Amniotic epithelial cell (primary cell): ENCODE measurements at regions not wholly inside any gene's neighbourhood (a gene's known extent, or its start where the extent isn't known, plus 50 kb on each side); places are given as distances from the start of the nearest gene placed in this dataset.
A peak's percentile ranks its signal among the peaks of the same experiment; 100 is the strongest.
"Not testable (repeated sequence)": the region's sequence is repeated elsewhere in the genome, so short reads cannot be mapped to it uniquely, and the experiment has no call there.

Experiments used
- DNase-seq: peaks from one replicate; pipeline ENCODE4 v3.0.0-alpha.2; 2010; ENCODE audit warnings: low read depth

GRCh38 chr5:163885117-163885516 is 379.7 kb downstream of the MAT2B start:
- DNase-seq, result peak; percentile 16

- DNase-seq, result no peak
Measured at GRCh38 chr5:163887854-163888253, 382.4 kb downstream of the MAT2B start.

GRCh38 chr5:163888366-163888765 is 382.9 kb downstream of the MAT2B start:
- DNase-seq, result peak; percentile 27

GRCh38 chr5:163889369-163889768 is 383.9 kb downstream of the MAT2B start:
- peak; percentile 91 for DNase-seq

- no peak for DNase-seq
Measured at GRCh38 chr5:163890261-163890660, 384.8 kb downstream of the MAT2B start.

GRCh38 chr5:163893281-163893680 is 387.9 kb downstream of the MAT2B start:
- peak; percentile 90 for DNase-seq

GRCh38 chr5:163894645-163895044 is 389.2 kb downstream of the MAT2B start:
- DNase-seq, result peak; percentile 91

- DNase-seq, result no peak
Measured at GRCh38 chr5:163898873-163899272, 393.5 kb downstream of the MAT2B start.

GRCh38 chr5:163907783-163908182 is 402.4 kb downstream of the MAT2B start:
- DNase-seq, result not testable (repeated sequence)

GRCh38 chr5:163908253-163908652 is 402.8 kb downstream of the MAT2B start:
- no peak for DNase-seq

GRCh38 chr5:163910226-163910625 is 404.8 kb downstream of the MAT2B start:
- no peak for DNase-seq

- DNase-seq, result no peak
Measured at GRCh38 chr5:163912046-163912445, 406.6 kb downstream of the MAT2B start.

- DNase-seq, result no peak
Measured at GRCh38 chr5:163913548-163913947, 408.1 kb downstream of the MAT2B start.

- DNase-seq, result no peak
Measured at GRCh38 chr5:163914910-163915309, 409.5 kb downstream of the MAT2B start.

GRCh38 chr5:163915481-163915961 is 410.1 kb downstream of the MAT2B start:
- peak; percentile 46 for DNase-seq

GRCh38 chr5:163916376-163916775 is 411.0 kb downstream of the MAT2B start:
- DNase-seq, result peak; percentile 83

GRCh38 chr5:163916861-163917260 is 411.4 kb downstream of the MAT2B start:
- peak; percentile 51 for DNase-seq

GRCh38 chr5:163917747-163918146 is 412.3 kb downstream of the MAT2B start:
- DNase-seq, result peak; percentile 78

- not testable (repeated sequence) for DNase-seq
Measured at GRCh38 chr5:163934990-163935389, 429.6 kb downstream of the MAT2B start.

- DNase-seq, result peak; percentile 83
Measured at GRCh38 chr5:163938595-163938994, 433.2 kb downstream of the MAT2B start.

GRCh38 chr5:163941079-163941478 is 435.7 kb downstream of the MAT2B start:
- DNase-seq, result no peak

GRCh38 chr5:163943546-163943945 is 438.1 kb downstream of the MAT2B start:
- DNase-seq, result no peak

- DNase-seq, result no peak
Measured at GRCh38 chr5:163944738-163945137, 439.3 kb downstream of the MAT2B start.

GRCh38 chr5:163947848-163948666 is 442.6 kb downstream of the MAT2B start:
- no peak for DNase-seq
